ENCODE measurements at regions not wholly inside any gene's neighbourhood (a gene's known extent, or its start where the extent isn't known, plus 50 kb on each side); places are given as distances from the start of the nearest gene placed in this dataset.

- Histone ChIP-seq H3K4me3 (ENCODE audit: low read length) (no peak overlapping the region), H3K36me3 (ENCODE audit: control insufficient read depth, insufficient read depth, low read length) (no peaks in the 10 kb centered on the region), H3K27me3 (ENCODE audit: control insufficient read depth, insufficient read depth, low read length) (no peaks in the 10 kb centered on the region), H3K4me1 (ENCODE audit: control insufficient read depth, insufficient read depth, low read length) (no peaks in the 10 kb centered on the region), H3K27ac (ENCODE audit: low read length) (no peak overlapping the region), H3K9me3 (ENCODE audit: control insufficient read depth, insufficient read depth, low read length) (no peaks in the 10 kb centered on the region)
- WGBS (ENCODE audit: insufficient coverage, insufficient read length) = no CpG with 5 or more reads among the region's 3 CpGs
- DNase-seq (ENCODE audit: low read depth, low spot score) = no peak
Measured at GRCh38 chr11:45597097-45597496, 68.3 kb downstream of the CHST1 start.

- no CpG with 5 or more reads among the region's 6 CpGs for WGBS (ENCODE audit: insufficient coverage, insufficient read length)
- Histone ChIP-seq H3K4me3 (ENCODE audit: low read length) (no peak overlapping the region), H3K9me3 (ENCODE audit: control insufficient read depth, insufficient read depth, low read length) (no peaks in the 10 kb centered on the region), H3K4me1 (ENCODE audit: control insufficient read depth, insufficient read depth, low read length) (no peaks in the 10 kb centered on the region), H3K27ac (ENCODE audit: low read length) (no peak overlapping the region), H3K27me3 (ENCODE audit: control insufficient read depth, insufficient read depth, low read length) (no peaks in the 10 kb centered on the region), H3K36me3 (ENCODE audit: control insufficient read depth, insufficient read depth, low read length) (no peaks in the 10 kb centered on the region)
- DNase-seq (ENCODE audit: low read depth, low spot score) = no peak
Measured at GRCh38 chr11:45596571-45596970, 68.9 kb downstream of the CHST1 start.

GRCh38 chr11:45593992-45594391 is 71.4 kb downstream of the CHST1 start:
- Histone ChIP-seq H3K9me3 (ENCODE audit: control insufficient read depth, insufficient read depth, low read length) (no peaks in the 10 kb centered on the region), H3K27me3 (ENCODE audit: control insufficient read depth, insufficient read depth, low read length) (no peaks in the 10 kb centered on the region), H3K4me3 (ENCODE audit: low read length) (no peak overlapping the region), H3K27ac (ENCODE audit: low read length) (no peak overlapping the region), H3K36me3 (ENCODE audit: control insufficient read depth, insufficient read depth, low read length) (no peaks in the 10 kb centered on the region), H3K4me1 (ENCODE audit: control insufficient read depth, insufficient read depth, low read length) (no peaks in the 10 kb centered on the region)
- WGBS (ENCODE audit: insufficient coverage, insufficient read length) = no CpG with 5 or more reads among the region's 4 CpGs
- DNase-seq (ENCODE audit: low read depth, low spot score) = no peak

DNA sequence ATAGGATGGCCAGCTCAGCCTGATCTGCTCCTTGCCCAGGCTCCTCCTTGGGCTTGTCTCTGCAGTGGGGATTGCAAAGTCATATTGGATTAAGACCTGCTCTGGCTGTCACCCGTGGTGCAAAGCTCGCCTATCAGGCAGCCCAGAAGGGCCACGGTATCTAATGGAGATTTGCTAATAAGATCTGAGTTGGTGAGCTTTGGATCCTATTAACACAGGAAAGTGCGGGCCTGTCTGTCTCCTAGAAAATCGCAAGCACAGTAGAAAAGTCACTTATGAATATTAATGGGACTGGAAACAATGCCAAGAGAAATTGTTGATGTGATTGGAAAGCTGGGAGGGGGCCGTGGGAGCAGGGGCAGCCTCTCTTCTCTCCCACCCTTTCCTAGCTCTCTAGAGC is 72.8 kb downstream of the CHST1 start:
- Histone ChIP-seq H3K9me3 (ENCODE audit: control insufficient read depth, insufficient read depth, low read length) (no peaks in the 10 kb centered on the region), H3K4me3 (ENCODE audit: low read length) (no peak overlapping the region), H3K27ac (ENCODE audit: low read length) (no peak overlapping the region), H3K4me1 (ENCODE audit: control insufficient read depth, insufficient read depth, low read length) (no peaks in the 10 kb centered on the region), H3K36me3 (ENCODE audit: control insufficient read depth, insufficient read depth, low read length) (no peaks in the 10 kb centered on the region), H3K27me3 (ENCODE audit: control insufficient read depth, insufficient read depth, low read length) (no peaks in the 10 kb centered on the region)
- no peak for DNase-seq (ENCODE audit: low read depth, low spot score)
- no CpG with 5 or more reads among the region's 6 CpGs for WGBS (ENCODE audit: insufficient coverage, insufficient read length)

DNA sequence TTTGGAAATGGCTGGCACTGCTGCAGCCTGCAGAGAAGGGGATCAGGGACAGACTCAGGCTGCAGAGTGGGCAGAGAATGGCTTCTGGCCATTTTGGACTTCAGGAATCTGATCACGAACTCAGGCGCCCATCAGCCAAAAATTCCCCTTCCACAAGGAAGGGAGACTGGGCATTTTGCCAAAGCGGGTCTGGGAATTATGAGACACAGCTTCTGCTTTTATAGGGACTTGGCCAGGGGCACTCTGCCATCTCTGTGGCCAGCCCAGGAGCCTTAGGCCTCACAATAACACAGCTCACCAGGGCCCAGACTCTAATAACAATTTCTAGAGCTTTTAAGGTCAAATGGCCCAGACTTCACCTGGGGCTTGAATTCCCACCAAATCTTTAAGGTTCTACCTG is 74.7 kb downstream of the CHST1 start:
- Histone ChIP-seq H3K27ac (ENCODE audit: low read length) (no peak overlapping the region), H3K9me3 (ENCODE audit: control insufficient read depth, insufficient read depth, low read length) (no peaks in the 10 kb centered on the region), H3K4me1 (ENCODE audit: control insufficient read depth, insufficient read depth, low read length) (no peaks in the 10 kb centered on the region), H3K4me3 (ENCODE audit: low read length) (no peak overlapping the region), H3K36me3 (ENCODE audit: control insufficient read depth, insufficient read depth, low read length) (no peaks in the 10 kb centered on the region), H3K27me3 (ENCODE audit: control insufficient read depth, insufficient read depth, low read length) (no peaks in the 10 kb centered on the region)
- no peak for DNase-seq (ENCODE audit: low read depth, low spot score)
- no CpG with 5 or more reads among the region's 3 CpGs for WGBS (ENCODE audit: insufficient coverage, insufficient read length)

- no peaks in the 10 kb centered on the region for H3K27me3 ChIP-seq (ENCODE audit: control insufficient read depth, insufficient read depth, low read length)
- no peak for DNase-seq (ENCODE audit: low read depth, low spot score)
- WGBS (ENCODE audit: insufficient coverage, insufficient read length) = no CpG with 5 or more reads among the region's 5 CpGs
- no peak overlapping the region for H3K4me3 ChIP-seq (ENCODE audit: low read length)
- H3K4me1 ChIP-seq (ENCODE audit: control insufficient read depth, insufficient read depth, low read length) = no peaks in the 10 kb centered on the region
- no peak overlapping the region for H3K27ac ChIP-seq (ENCODE audit: low read length)
- H3K36me3 ChIP-seq (ENCODE audit: control insufficient read depth, insufficient read depth, low read length) = no peaks in the 10 kb centered on the region
- no peaks in the 10 kb centered on the region for H3K9me3 ChIP-seq (ENCODE audit: control insufficient read depth, insufficient read depth, low read length)
Measured at GRCh38 chr11:45585205-45585604, 80.2 kb downstream of the CHST1 start.

DNA sequence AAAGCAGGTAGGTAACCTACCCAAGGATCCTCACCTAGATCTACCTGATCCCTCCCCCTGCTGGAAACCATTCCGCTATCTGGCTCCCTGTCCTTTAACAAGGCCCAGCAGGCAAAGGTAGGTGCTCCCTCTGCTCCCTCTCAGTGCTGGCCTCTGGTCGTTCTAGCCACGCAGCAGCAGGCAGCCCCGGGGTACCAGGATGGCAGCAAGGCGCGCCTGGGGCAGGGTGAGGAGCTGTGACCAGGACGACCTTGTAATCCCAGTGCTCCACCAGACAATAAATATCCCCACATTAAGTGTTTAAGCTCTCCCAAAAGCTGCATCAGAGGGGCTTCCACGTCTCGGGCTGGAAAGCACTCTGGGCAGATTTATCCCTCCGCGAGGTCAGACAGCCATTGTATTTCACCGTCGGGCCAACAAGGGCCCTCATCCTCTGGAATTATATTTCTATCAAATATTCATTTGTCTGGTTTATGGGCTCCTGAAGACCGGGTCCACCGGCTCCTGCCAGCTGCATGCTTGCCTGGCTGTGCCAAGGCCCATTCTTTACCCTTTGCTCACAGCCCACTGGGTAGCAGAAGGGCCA is 81.3 kb downstream of the CHST1 start:
- H3K9me3 ChIP-seq (ENCODE audit: control insufficient read depth, insufficient read depth, low read length) = no peaks in the 10 kb centered on the region
- H3K4me1 ChIP-seq (ENCODE audit: control insufficient read depth, insufficient read depth, low read length) = no peaks in the 10 kb centered on the region
- DNase-seq (ENCODE audit: low read depth, low spot score) = no peak
- H3K36me3 ChIP-seq (ENCODE audit: control insufficient read depth, insufficient read depth, low read length) = no peaks in the 10 kb centered on the region
- no peak overlapping the region for H3K4me3 ChIP-seq (ENCODE audit: low read length)
- no peaks in the 10 kb centered on the region for H3K27me3 ChIP-seq (ENCODE audit: control insufficient read depth, insufficient read depth, low read length)
- H3K27ac ChIP-seq (ENCODE audit: low read length) = no peak overlapping the region
- WGBS (ENCODE audit: insufficient coverage, insufficient read length) = no CpG with 5 or more reads among the region's 15 CpGs

DNA sequence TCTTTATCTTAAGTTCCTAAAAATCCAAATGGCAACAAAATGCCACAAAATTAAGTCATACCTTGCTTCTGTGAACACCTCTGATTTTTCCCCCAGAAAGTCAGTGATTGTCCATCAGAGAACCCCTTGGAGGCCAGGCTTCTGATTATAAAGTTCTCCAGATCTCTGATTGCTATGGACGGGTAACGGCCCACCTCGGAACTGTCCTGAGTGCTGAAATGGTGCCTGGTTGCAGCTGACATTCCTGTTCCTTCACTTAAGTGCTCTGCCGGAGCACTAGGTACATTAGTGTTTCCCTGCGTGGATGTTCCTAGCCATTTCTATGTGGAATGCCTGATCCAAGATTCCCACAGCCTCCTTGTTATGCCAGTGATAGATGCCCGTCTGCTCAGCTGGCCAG is 85.0 kb downstream of the CHST1 start:
- no peaks in the 10 kb centered on the region for H3K9me3 ChIP-seq (ENCODE audit: control insufficient read depth, insufficient read depth, low read length)
- WGBS (ENCODE audit: insufficient coverage, insufficient read length) = no CpG with 5 or more reads among the region's 6 CpGs
- no peaks in the 10 kb centered on the region for H3K27me3 ChIP-seq (ENCODE audit: control insufficient read depth, insufficient read depth, low read length)
- peaks cover 6% of the 10 kb centered on the region; the same call in 1 of the 2 replicates for H3K4me1 ChIP-seq (ENCODE audit: control insufficient read depth, insufficient read depth, low read length)
- H3K4me3 ChIP-seq (ENCODE audit: low read length) = no peak overlapping the region
- H3K27ac ChIP-seq (ENCODE audit: low read length) = no peak overlapping the region
- no peak for DNase-seq (ENCODE audit: low read depth, low spot score)
- H3K36me3 ChIP-seq (ENCODE audit: control insufficient read depth, insufficient read depth, low read length) = no peaks in the 10 kb centered on the region

- Histone ChIP-seq H3K4me3 (ENCODE audit: low read length) (no peak overlapping the region), H3K27me3 (ENCODE audit: control insufficient read depth, insufficient read depth, low read length) (no peaks in the 10 kb centered on the region), H3K36me3 (ENCODE audit: control insufficient read depth, insufficient read depth, low read length) (no peaks in the 10 kb centered on the region), H3K27ac (ENCODE audit: low read length) (no peak overlapping the region), H3K4me1 (ENCODE audit: control insufficient read depth, insufficient read depth, low read length) (peaks cover 6% of the 10 kb centered on the region; the same call in 1 of the 2 replicates), H3K9me3 (ENCODE audit: control insufficient read depth, insufficient read depth, low read length) (no peaks in the 10 kb centered on the region)
- WGBS (ENCODE audit: insufficient coverage, insufficient read length) = no CpG with 5 or more reads among the region's 3 CpGs
- no peak for DNase-seq (ENCODE audit: low read depth, low spot score)
Measured at GRCh38 chr11:45578316-45578715, 87.1 kb downstream of the CHST1 start.

- no CpG with 5 or more reads among the region's 4 CpGs for WGBS (ENCODE audit: insufficient coverage, insufficient read length)
- no peaks in the 10 kb centered on the region for H3K27me3 ChIP-seq (ENCODE audit: control insufficient read depth, insufficient read depth, low read length)
- H3K27ac ChIP-seq (ENCODE audit: low read length) = no peak overlapping the region
- no peaks in the 10 kb centered on the region for H3K36me3 ChIP-seq (ENCODE audit: control insufficient read depth, insufficient read depth, low read length)
- H3K4me1 ChIP-seq (ENCODE audit: control insufficient read depth, insufficient read depth, low read length) = peaks cover 6% of the 10 kb centered on the region; the same call in 1 of the 2 replicates
- DNase-seq (ENCODE audit: low read depth, low spot score) = no peak
- no peaks in the 10 kb centered on the region for H3K9me3 ChIP-seq (ENCODE audit: control insufficient read depth, insufficient read depth, low read length)
- H3K4me3 ChIP-seq (ENCODE audit: low read length) = no peak overlapping the region
Measured at GRCh38 chr11:45577752-45578151, 87.7 kb downstream of the CHST1 start.

DNA sequence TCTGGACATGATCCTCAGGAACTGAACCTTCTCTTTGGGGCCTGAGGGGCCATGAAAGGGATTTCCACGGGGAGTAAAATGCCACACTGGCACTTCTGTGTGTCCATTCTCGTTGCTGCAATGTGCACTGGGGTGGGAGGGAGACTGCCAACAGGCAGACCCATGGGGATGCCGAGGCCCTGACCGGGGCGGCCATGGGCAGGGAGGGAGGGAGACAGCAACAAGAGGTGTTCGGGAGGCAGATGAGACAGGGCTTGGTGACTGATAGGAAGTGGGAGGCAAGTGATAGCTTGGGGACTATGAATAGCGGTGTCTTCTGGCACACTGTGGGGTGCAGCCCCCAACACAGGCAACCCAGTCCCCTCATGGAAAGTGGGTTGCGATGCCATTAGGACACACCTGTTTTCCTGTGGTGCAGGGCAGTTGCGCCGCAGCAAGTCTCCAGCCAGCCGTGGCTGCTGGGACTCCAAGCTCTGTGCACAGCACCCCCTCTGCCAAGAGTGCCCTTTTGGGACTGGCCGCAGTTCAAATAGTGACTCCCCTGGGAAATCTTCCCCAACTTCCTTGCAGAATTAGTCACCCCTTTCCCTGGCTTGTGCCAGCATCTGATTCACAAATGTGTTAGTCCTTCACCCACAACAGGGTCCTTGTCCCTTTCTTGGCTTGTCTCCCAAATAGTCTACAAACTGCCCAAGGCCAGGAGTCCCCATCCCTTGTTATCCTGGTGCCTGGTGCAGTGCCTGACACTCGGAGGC is 88.8 kb downstream of the CHST1 start:
- Histone ChIP-seq H3K4me1 (ENCODE audit: control insufficient read depth, insufficient read depth, low read length) (peaks cover 6% of the 10 kb centered on the region; the same call in 1 of the 2 replicates), H3K27me3 (ENCODE audit: control insufficient read depth, insufficient read depth, low read length) (no peaks in the 10 kb centered on the region)
- no CpG with 5 or more reads among the region's 13 CpGs for WGBS (ENCODE audit: insufficient coverage, insufficient read length)

More for the DNA sequence above, 88.8 kb downstream of the CHST1 start:
- Histone ChIP-seq H3K4me3 (ENCODE audit: low read length) (no peak overlapping the region), H3K9me3 (ENCODE audit: control insufficient read depth, insufficient read depth, low read length) (no peaks in the 10 kb centered on the region), H3K36me3 (ENCODE audit: control insufficient read depth, insufficient read depth, low read length) (no peaks in the 10 kb centered on the region), H3K27ac (ENCODE audit: low read length) (no peak overlapping the region)
- DNase-seq (ENCODE audit: low read depth, low spot score) = no peak
